Liver (tissue), 8 donors: ENCODE measurements at regions not wholly inside any gene's neighbourhood (a gene's known extent, or its start where the extent isn't known, plus 50 kb on each side); places are given as distances from the start of the nearest gene placed in this dataset.

Experiments
- DNase-seq: peaks from one replicate; pipeline ENCODE4 v3.0.0-alpha.2; 2017; ENCODE audit warnings: low spot score
- H3K27ac ChIP-seq, 2 donors: one replicate each; pipeline ENCODE4 v1.7.0; 2013; ENCODE audit warnings: inconsistent platforms in 2 of 2, low read length in 2 of 2, control low read depth in 1 of 2, low read depth in 1 of 2, mild to moderate bottlenecking in 1 of 2
- H3K27me3 ChIP-seq, 4 donors: one replicate each; pipeline versions ENCODE4 v1.6.1 to v1.7.0; 2013; ENCODE audit warnings: low read length in 3 of 4, inconsistent platforms in 1 of 4, mild to moderate bottlenecking in 1 of 4, moderate library complexity in 1 of 4; ENCODE audit not compliant: control insufficient read depth in 4 of 4, insufficient read depth in 4 of 4
- H3K36me3 ChIP-seq, 4 donors: one replicate each; pipeline versions ENCODE4 v1.6.1 to v1.7.0; 2013; ENCODE audit warnings: low read length in 3 of 4, mild to moderate bottlenecking in 3 of 4, low read depth in 1 of 4, moderate library complexity in 1 of 4; ENCODE audit not compliant: control insufficient read depth in 4 of 4, insufficient read depth in 3 of 4
- H3K4me1 ChIP-seq, 4 donors: one replicate each; pipeline versions ENCODE4 v1.6.1 to v1.7.0; 2013; ENCODE audit warnings: low read length in 3 of 4, mild to moderate bottlenecking in 3 of 4, moderate library complexity in 1 of 4; ENCODE audit not compliant: control insufficient read depth in 4 of 4, insufficient read depth in 4 of 4
- H3K4me3 ChIP-seq, 3 donors: one replicate each; pipeline versions ENCODE4 v1.6.1 to v1.7.0; 2013; ENCODE audit warnings: low read length in 3 of 3, control low read depth in 1 of 3, low read depth in 1 of 3, mild to moderate bottlenecking in 1 of 3
- H3K9ac ChIP-seq, 2 donors: one replicate each; pipeline ENCODE4 v1.7.0; 2013; ENCODE audit warnings: low read length in 2 of 2, mild to moderate bottlenecking in 2 of 2, moderate library complexity in 2 of 2, control low read depth in 1 of 2, low read depth in 1 of 2
- H3K9me3 ChIP-seq, 4 donors: one replicate each; pipeline versions ENCODE4 v1.6.1 to v1.7.0; 2013; ENCODE audit warnings: low read length in 3 of 4; ENCODE audit not compliant: control insufficient read depth in 4 of 4
- EGR1 ChIP-seq, 2 donors: IDR thresholded peaks; 2 replicates each; pipeline ENCODE4 v1.6.1; 2016 to 2018; ENCODE audit warnings: antibody characterized with exemption in 2 of 2, low read depth in 2 of 2
- FOXA1 ChIP-seq: IDR thresholded peaks from 2 replicates; pipeline ENCODE4 v1.6.1; 2016; ENCODE audit warnings: antibody characterized with exemption
- FOXA2 ChIP-seq: IDR thresholded peaks from 2 replicates; pipeline ENCODE4 v1.6.1; 2016; ENCODE audit warnings: antibody characterized with exemption
- GABPA ChIP-seq, 2 donors: IDR thresholded peaks in 1 of 2; conservative IDR thresholded peaks in 1 of 2; 2 replicates each; pipeline ENCODE4 v1.6.1; 2016; ENCODE audit warnings: antibody characterized with exemption in 2 of 2, mild to moderate bottlenecking in 1 of 2, moderate library complexity in 1 of 2
- HNF4A ChIP-seq, 2 donors: conservative IDR thresholded peaks; 2 replicates each; pipeline ENCODE4 v1.6.1; 2016; ENCODE audit warnings: antibody characterized with exemption in 2 of 2, mild to moderate bottlenecking in 2 of 2
- HNF4G ChIP-seq: IDR thresholded peaks from 2 replicates; pipeline ENCODE4 v1.6.1; 2016; ENCODE audit warnings: antibody characterized with exemption
- JUND ChIP-seq, 2 donors: IDR thresholded peaks; 2 replicates each; pipeline ENCODE4 v1.6.1; 2016; ENCODE audit warnings: antibody characterized with exemption in 2 of 2
- NR2F2 ChIP-seq: IDR thresholded peaks from 2 replicates; pipeline ENCODE4 v1.6.1; 2016; ENCODE audit warnings: antibody characterized with exemption
- RAD21 ChIP-seq, 2 donors: IDR thresholded peaks; 2 replicates each; pipeline ENCODE4 v1.6.1; 2016; ENCODE audit warnings: antibody characterized with exemption in 2 of 2, mild to moderate bottlenecking in 2 of 2
- REST ChIP-seq: IDR thresholded peaks from 2 replicates; pipeline ENCODE4 v1.6.1; 2016; ENCODE audit warnings: antibody characterized with exemption, mild to moderate bottlenecking
- RXRA ChIP-seq, 2 donors: IDR thresholded peaks; 2 replicates each; pipeline ENCODE4 v1.6.1; 2017 to 2018; ENCODE audit warnings: antibody characterized with exemption in 2 of 2, mild to moderate bottlenecking in 1 of 2
- SP1 ChIP-seq: IDR thresholded peaks from 2 replicates; pipeline ENCODE4 v1.6.1; 2018; ENCODE audit warnings: antibody characterized with exemption, mild to moderate bottlenecking
- TAF1 ChIP-seq: conservative IDR thresholded peaks from 2 replicates; pipeline ENCODE4 v1.6.1; 2016; ENCODE audit warnings: antibody characterized with exemption, mild to moderate bottlenecking
- ZBTB33 ChIP-seq: IDR thresholded peaks from 2 replicates; pipeline ENCODE4 v1.6.1; 2016; ENCODE audit warnings: antibody characterized with exemption
- WGBS: extraction: QIAGEN DNeasy Blood & Tissue Kit; methylation state at CpG from one replicate; pipeline ENCODE4 v1.1.7; 2013; 5-methylcytosine and 5-hydroxymethylcytosine counted together
- TF ChIP-seq, protein P1 (sequence below): fragments of 150-350 bp; IDR thresholded peaks from 2 replicates; pipeline ENCODE4 v1.5.1; 2017; ENCODE audit warnings: improper control_type of control experiment, low read depth, low read length; ENCODE audit not compliant: missing input control
- TF ChIP-seq, protein P2 (sequence below): IDR thresholded peaks from 2 replicates; pipeline ENCODE4 v1.6.1; 2016; ENCODE audit warnings: antibody characterized with exemption
- TF ChIP-seq, protein P3 (sequence below): IDR thresholded peaks from 2 replicates; pipeline ENCODE4 v1.6.1; 2016; ENCODE audit warnings: antibody characterized with exemption
- donor health status: healthy.
- donor health status: healthy.
- donor health status: healthy.
- donor health status: healthy.
- donor health status: healthy.

- Histone ChIP-seq H3K27ac (no peak overlapping the region), H3K4me1 (no peaks in the 10 kb centered on the region), H3K4me3 (no peak overlapping the region), H3K36me3 (no peaks in the 10 kb centered on the region), H3K9me3 (peaks cover 0 to 5% (median 1%) of the 10 kb centered on the region in 4 donors), H3K9ac (no peak overlapping the region), H3K27me3 (no peaks in the 10 kb centered on the region)
- TF ChIP-seq SP1 = no peak
- TF ChIP-seq FOXA1 = no peak
- TF ChIP-seq, protein P1, sequence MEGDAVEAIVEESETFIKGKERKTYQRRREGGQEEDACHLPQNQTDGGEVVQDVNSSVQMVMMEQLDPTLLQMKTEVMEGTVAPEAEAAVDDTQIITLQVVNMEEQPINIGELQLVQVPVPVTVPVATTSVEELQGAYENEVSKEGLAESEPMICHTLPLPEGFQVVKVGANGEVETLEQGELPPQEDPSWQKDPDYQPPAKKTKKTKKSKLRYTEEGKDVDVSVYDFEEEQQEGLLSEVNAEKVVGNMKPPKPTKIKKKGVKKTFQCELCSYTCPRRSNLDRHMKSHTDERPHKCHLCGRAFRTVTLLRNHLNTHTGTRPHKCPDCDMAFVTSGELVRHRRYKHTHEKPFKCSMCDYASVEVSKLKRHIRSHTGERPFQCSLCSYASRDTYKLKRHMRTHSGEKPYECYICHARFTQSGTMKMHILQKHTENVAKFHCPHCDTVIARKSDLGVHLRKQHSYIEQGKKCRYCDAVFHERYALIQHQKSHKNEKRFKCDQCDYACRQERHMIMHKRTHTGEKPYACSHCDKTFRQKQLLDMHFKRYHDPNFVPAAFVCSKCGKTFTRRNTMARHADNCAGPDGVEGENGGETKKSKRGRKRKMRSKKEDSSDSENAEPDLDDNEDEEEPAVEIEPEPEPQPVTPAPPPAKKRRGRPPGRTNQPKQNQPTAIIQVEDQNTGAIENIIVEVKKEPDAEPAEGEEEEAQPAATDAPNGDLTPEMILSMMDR = no peak
- TF ChIP-seq FOXA2 = no peak
- no peak for TF ChIP-seq JUND (IDR thresholded peaks at IDR 0.05)
- no peak for TF ChIP-seq HNF4A (conservative IDR thresholded peaks at IDR 0.05)
- TF ChIP-seq REST = no peak
- no peak for TF ChIP-seq RXRA (IDR thresholded peaks at IDR 0.05)
- TF ChIP-seq, protein P2, sequence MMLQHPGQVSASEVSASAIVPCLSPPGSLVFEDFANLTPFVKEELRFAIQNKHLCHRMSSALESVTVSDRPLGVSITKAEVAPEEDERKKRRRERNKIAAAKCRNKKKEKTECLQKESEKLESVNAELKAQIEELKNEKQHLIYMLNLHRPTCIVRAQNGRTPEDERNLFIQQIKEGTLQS = no peak
- TF ChIP-seq, protein P3, sequence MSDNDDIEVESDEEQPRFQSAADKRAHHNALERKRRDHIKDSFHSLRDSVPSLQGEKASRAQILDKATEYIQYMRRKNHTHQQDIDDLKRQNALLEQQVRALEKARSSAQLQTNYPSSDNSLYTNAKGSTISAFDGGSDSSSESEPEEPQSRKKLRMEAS = no peak
- TF ChIP-seq RAD21 (IDR thresholded peaks at IDR 0.05) = no peak
- no peak for TF ChIP-seq NR2F2
- no peak for TF ChIP-seq ZBTB33
- TF ChIP-seq EGR1 (IDR thresholded peaks at IDR 0.05; ENCODE audit: low read depth in 2 of 2) = no peak
- no peak for TF ChIP-seq GABPA (IDR thresholded peaks at IDR 0.05 in 1 of 2, conservative IDR thresholded peaks at IDR 0.05 in 1 of 2)
- TF ChIP-seq HNF4G = no peak
- 93% methylated on average over 4 of the region's 4 CpGs for WGBS
- DNase-seq = no peak
Measured at GRCh38 chr3:105260385-105260784, 106.3 kb upstream of the ALCAM start.

- H3K9me3 ChIP-seq = no peaks in the 10 kb centered on the region
- DNase-seq = no peak
- H3K4me1 ChIP-seq = no peaks in the 10 kb centered on the region
- TF ChIP-seq HNF4G (no peak), ZBTB33 (no peak), RAD21 (IDR thresholded peaks at IDR 0.05) (no peak), SP1 (no peak), REST (no peak), JUND (IDR thresholded peaks at IDR 0.05) (no peak), RXRA (IDR thresholded peaks at IDR 0.05) (no peak), TAF1 (no peak), GABPA (IDR thresholded peaks at IDR 0.05 in 1 of 2, conservative IDR thresholded peaks at IDR 0.05 in 1 of 2) (no peak), HNF4A (conservative IDR thresholded peaks at IDR 0.05) (no peak), NR2F2 (no peak), EGR1 (IDR thresholded peaks at IDR 0.05; ENCODE audit: low read depth in 2 of 2) (no peak), FOXA1 (no peak)
- TF ChIP-seq, protein P3 = no peak
- TF ChIP-seq, protein P2 = no peak
Measured at GRCh38 chr3:105274536-105274935, 92.2 kb upstream of the ALCAM start.

More at GRCh38 chr3:105274536-105274935, 92.2 kb upstream of the ALCAM start:
- no peak overlapping the region for H3K9ac ChIP-seq
- H3K27me3 ChIP-seq = no peaks in the 10 kb centered on the region
- H3K36me3 ChIP-seq = no peaks in the 10 kb centered on the region
- H3K27ac ChIP-seq = no peak overlapping the region
- no peak overlapping the region for H3K4me3 ChIP-seq
